H9 (cell line): ENCODE measurements at regions not wholly inside any gene's neighbourhood (a gene's known extent, or its start where the extent isn't known, plus 50 kb on each side); places are given as distances from the start of the nearest gene placed in this dataset.

Experiments
- DNase-seq: peaks from one replicate; pipeline ENCODE4 v3.0.0-alpha.2; 2017
- H2AFZ ChIP-seq: one replicate; pipeline ENCODE4 v1.6.1; 2013; ENCODE audit warnings: mild to moderate bottlenecking, low read length, control low read depth, moderate library complexity
- H2AK5ac ChIP-seq: 2 replicates; pipeline ENCODE4 v1.6.1; 2013; ENCODE audit warnings: low read length, control low read depth, mixed read lengths; ENCODE audit not compliant: insufficient read length
- H2BK120ac ChIP-seq: one replicate; pipeline ENCODE4 v1.6.1; 2013; ENCODE audit warnings: low read depth, mild to moderate bottlenecking, low read length, control low read depth, inconsistent platforms; ENCODE audit not compliant: poor library complexity, severe bottlenecking
- H2BK12ac ChIP-seq: 2 replicates; pipeline ENCODE4 v1.6.1; 2013; ENCODE audit warnings: low read length, control low read depth, mixed read lengths, low read depth; ENCODE audit not compliant: insufficient read length
- H2BK15ac ChIP-seq: 2 replicates; pipeline ENCODE4 v1.6.1; 2013; ENCODE audit warnings: low read depth, low read length, control low read depth
- H2BK20ac ChIP-seq: one replicate; pipeline ENCODE4 v1.6.1; 2013; ENCODE audit warnings: low read depth, mild to moderate bottlenecking, low read length, control low read depth, inconsistent platforms; ENCODE audit not compliant: poor library complexity, severe bottlenecking
- H2BK5ac ChIP-seq: 2 replicates; pipeline ENCODE4 v1.6.1; 2013; ENCODE audit warnings: low read length, control low read depth, mixed read lengths; ENCODE audit not compliant: insufficient read length
- H3K14ac ChIP-seq: 2 replicates; pipeline ENCODE4 v1.6.1; 2013; ENCODE audit warnings: low read length, control low read depth; ENCODE audit not compliant: insufficient read depth
- H3K18ac ChIP-seq: 2 replicates; pipeline ENCODE4 v1.6.1; 2013; ENCODE audit warnings: low read depth, mild to moderate bottlenecking, mixed read lengths, low read length, control low read depth; ENCODE audit not compliant: insufficient read length
- H3K23ac ChIP-seq: 2 replicates; pipeline ENCODE4 v1.6.1; 2013; ENCODE audit warnings: low read length, control low read depth, mixed read lengths, low read depth; ENCODE audit not compliant: insufficient read length
- H3K23me2 ChIP-seq: 2 replicates; pipeline ENCODE4 v1.6.1; 2013; ENCODE audit warnings: low read depth, mild to moderate bottlenecking, mixed read lengths, low read length, control low read depth; ENCODE audit not compliant: insufficient read length, poor library complexity, severe bottlenecking
- H3K27ac ChIP-seq: 2 replicates; pipeline ENCODE4 v1.5.1; 2013; ENCODE audit warnings: low read length, control low read depth, mixed read lengths, low read depth; ENCODE audit not compliant: insufficient read length
- H3K27me3 ChIP-seq: 2 replicates; pipeline ENCODE4 v1.6.1; 2013; ENCODE audit warnings: low read length, control low read depth, inconsistent platforms; ENCODE audit not compliant: insufficient read depth
- H3K4ac ChIP-seq: 2 replicates; pipeline ENCODE4 v1.6.1; 2013; ENCODE audit warnings: low read depth, mild to moderate bottlenecking, control low read depth, inconsistent platforms, low read length, moderate library complexity
- H3K4me1 ChIP-seq: 2 replicates; pipeline ENCODE4 v1.6.1; 2013; ENCODE audit warnings: low read length, control low read depth, inconsistent platforms; ENCODE audit not compliant: insufficient read depth
- H3K4me2 ChIP-seq: 2 replicates; pipeline ENCODE4 v1.6.1; 2013; ENCODE audit warnings: low read length, control low read depth, mixed read lengths; ENCODE audit not compliant: insufficient read length, insufficient read depth
- H3K56ac ChIP-seq: 2 replicates; pipeline ENCODE4 v1.6.1; 2013; ENCODE audit warnings: low read depth, mild to moderate bottlenecking, mixed read lengths, low read length, control low read depth; ENCODE audit not compliant: insufficient read length
- H3K79me1 ChIP-seq: 2 replicates; pipeline ENCODE4 v1.6.1; 2013; ENCODE audit warnings: low read depth, mild to moderate bottlenecking, moderate library complexity, low read length, control low read depth, inconsistent platforms; ENCODE audit not compliant: insufficient read depth, poor library complexity, severe bottlenecking
- H3K79me2 ChIP-seq: 2 replicates; pipeline ENCODE4 v1.6.1; 2013; ENCODE audit warnings: low read length, control low read depth, inconsistent platforms; ENCODE audit not compliant: insufficient read depth
- H3K9ac ChIP-seq: 2 replicates; pipeline ENCODE4 v1.6.1; 2013; ENCODE audit warnings: low read length, control low read depth, mixed read lengths; ENCODE audit not compliant: insufficient read length; ENCODE audit errors: extremely low read depth
- H3K9me3 ChIP-seq: one replicate; pipeline ENCODE4 v1.6.1; 2013; ENCODE audit warnings: low read depth, low read length, inconsistent platforms; ENCODE audit not compliant: control insufficient read depth
- H3T11ph ChIP-seq: one replicate; pipeline ENCODE4 v1.6.1; 2013; ENCODE audit warnings: mild to moderate bottlenecking, low read length, control low read depth, inconsistent platforms
- H4K20me1 ChIP-seq: one replicate; pipeline ENCODE4 v1.6.1; 2013; ENCODE audit not compliant: control insufficient read depth, insufficient read length, insufficient read depth
- H4K5ac ChIP-seq: 2 replicates; pipeline ENCODE4 v1.6.1; 2013; ENCODE audit warnings: low read depth, mild to moderate bottlenecking, mixed read lengths, low read length, control low read depth; ENCODE audit not compliant: insufficient read length
- H4K8ac ChIP-seq: replicated peaks from 2 replicates; pipeline ENCODE4 v1.6.1; 2013; ENCODE audit warnings: low read length, control low read depth, mixed read lengths, low read depth; ENCODE audit not compliant: insufficient read length
- H4K91ac ChIP-seq: 2 replicates; pipeline ENCODE4 v1.6.1; 2013; ENCODE audit warnings: low read depth, mild to moderate bottlenecking, moderate library complexity, mixed read lengths, low read length, control low read depth; ENCODE audit not compliant: insufficient read length
- H3K27ac Mint-ChIP-seq, 3 experiments: 2 replicates in 2 of 3; 3 replicates in 1 of 3; pipeline ENCODE4 v1.8.0; 2020 to 2021; ENCODE audit warnings: mixed read lengths in 3 of 3, mild to moderate bottlenecking in 1 of 3, moderate library complexity in 1 of 3
- H3K27me3 Mint-ChIP-seq: 2 replicates; pipeline ENCODE4 v1.8.0; 2021; ENCODE audit warnings: low read depth, mild to moderate bottlenecking, moderate library complexity, mixed read lengths
- H3K36me3 Mint-ChIP-seq, 3 experiments: 2 replicates in 2 of 3; 3 replicates in 1 of 3; pipeline ENCODE4 v1.8.0; 2020 to 2021; ENCODE audit warnings: low read depth in 3 of 3, mixed read lengths in 3 of 3; ENCODE audit not compliant: insufficient read depth in 1 of 3
- H3K4me1 Mint-ChIP-seq, 2 experiments: 2 replicates each; pipeline ENCODE4 v1.8.0; 2020; ENCODE audit warnings: mixed read lengths in 2 of 2
- H3K4me3 Mint-ChIP-seq, 2 experiments: 2 replicates in 1 of 2; 3 replicates in 1 of 2; pipeline ENCODE4 v1.8.0; 2020 to 2021; ENCODE audit warnings: mild to moderate bottlenecking in 2 of 2, mixed read lengths in 2 of 2, moderate library complexity in 1 of 2
- H3K9me3 Mint-ChIP-seq, 2 experiments: 2 replicates in 1 of 2; 3 replicates in 1 of 2; pipeline ENCODE4 v1.8.0; 2020; ENCODE audit warnings: mild to moderate bottlenecking in 2 of 2, mixed read lengths in 2 of 2, moderate library complexity in 1 of 2
- CTCF ChIP-seq: fragments of 200-600 bp; sonication (generic); conservative IDR thresholded peaks from 3 replicates; pipeline ENCODE4 v1.8.0; 2021; ENCODE audit warnings: antibody characterized with exemption, mild to moderate bottlenecking
- WGBS: extraction: QIAGEN DNeasy Blood & Tissue Kit; methylation state at CpG from one replicate; pipeline ENCODE4 v1.1.7; 2013; ENCODE audit warnings: missing lambda C conversion rate, low lambda C conversion rate, mixed read lengths; ENCODE audit not compliant: insufficient read length; ENCODE audit errors: extremely low coverage; 5-methylcytosine and 5-hydroxymethylcytosine counted together

GRCh38 chr7:119397156-119397555 is 875.8 kb upstream of the KCND2 start:
- Histone ChIP-seq H3K4ac (no peak overlapping the region), H2AFZ (no peak overlapping the region), H4K5ac (no peak overlapping the region), H3K23me2 (no peaks in the 10 kb centered on the region), H3K18ac (no peak overlapping the region), H2AK5ac (no peak overlapping the region), H3K56ac (no peak overlapping the region), H3K14ac (no peak overlapping the region), H3K23ac (no peak overlapping the region), H3K79me2 (no peaks in the 10 kb centered on the region), H2BK12ac (no peak overlapping the region), H4K8ac (no peak overlapping the region), H3K9me3 (no peaks in the 10 kb centered on the region), H3K27ac (no peak overlapping the region), H3K27me3 (no peaks in the 10 kb centered on the region), H2BK20ac (no peak overlapping the region), H3K79me1 (no peaks in the 10 kb centered on the region), H3K4me2 (no peak overlapping the region), H2BK15ac (no peak overlapping the region), H3K9ac (no peak overlapping the region), H2BK120ac (no peak overlapping the region), H4K91ac (no peak overlapping the region), H2BK5ac (no peak overlapping the region), H3T11ph (no peak overlapping the region), H4K20me1 (no peaks in the 10 kb centered on the region), H3K4me1 (no peaks in the 10 kb centered on the region)
- no CpG with 5 or more reads among the region's 2 CpGs for WGBS
- no peaks in the 10 kb centered on the region for H3K4me1 Mint-ChIP-seq
- no peaks in the 10 kb centered on the region for H3K9me3 Mint-ChIP-seq
- TF ChIP-seq CTCF: no peak
- H3K27me3 Mint-ChIP-seq: no peaks in the 10 kb centered on the region
- no peak overlapping the region for H3K27ac Mint-ChIP-seq
- H3K36me3 Mint-ChIP-seq: no peaks in the 10 kb centered on the region
- no peak for DNase-seq
- no peak overlapping the region for H3K4me3 Mint-ChIP-seq
